Upper lobe of right lung (tissue), 1 donor: ENCODE measurements at regions not wholly inside any gene's neighbourhood (a gene's known extent, or its start where the extent isn't known, plus 50 kb on each side); places are given as distances from the start of the nearest gene placed in this dataset.

ENCODE experiments used
- ATAC-seq: fragments of 200-7000 bp; cut with Tn5 transposase; one replicate; pipeline ENCODE4 v1.9.1; 2020; ENCODE audit warnings: mild to moderate bottlenecking, moderate library complexity
- DNase-seq: peaks from one replicate; pipeline ENCODE4 v3.0.0-alpha.2; 2020
- H3K27ac ChIP-seq: fragments of 200-600 bp; one replicate; pipeline ENCODE4 v1.8.0; 2022
- H3K27me3 ChIP-seq: fragments of 200-600 bp; one replicate; pipeline ENCODE4 v1.8.0; 2022; ENCODE audit warnings: mild to moderate bottlenecking
- H3K36me3 ChIP-seq: fragments of 200-600 bp; one replicate; pipeline ENCODE4 v1.8.0; 2022
- H3K4me1 ChIP-seq: fragments of 200-600 bp; one replicate; pipeline ENCODE4 v1.8.0; 2022
- H3K4me3 ChIP-seq: fragments of 200-600 bp; one replicate; pipeline ENCODE4 v1.8.0; 2022; ENCODE audit warnings: mild to moderate bottlenecking
- H3K9me3 ChIP-seq: fragments of 200-600 bp; one replicate; pipeline ENCODE4 v1.8.0; 2022
- intact Hi-C: fragments of 100-400 bp; cut with DNase I; formaldehyde crosslinking; loops from one replicate; pipeline ENCODE4 v1.11.0; 2022
- TF ChIP-seq, protein P1 (sequence below): fragments of 200-600 bp; IDR thresholded peaks from one replicate; pipeline ENCODE4 v1.8.0; 2022; ENCODE audit warnings: antibody characterized with exemption
- donor health status: DM: no; HTN: yes; CAD: no; lungs with severe emphysema.

DNA sequence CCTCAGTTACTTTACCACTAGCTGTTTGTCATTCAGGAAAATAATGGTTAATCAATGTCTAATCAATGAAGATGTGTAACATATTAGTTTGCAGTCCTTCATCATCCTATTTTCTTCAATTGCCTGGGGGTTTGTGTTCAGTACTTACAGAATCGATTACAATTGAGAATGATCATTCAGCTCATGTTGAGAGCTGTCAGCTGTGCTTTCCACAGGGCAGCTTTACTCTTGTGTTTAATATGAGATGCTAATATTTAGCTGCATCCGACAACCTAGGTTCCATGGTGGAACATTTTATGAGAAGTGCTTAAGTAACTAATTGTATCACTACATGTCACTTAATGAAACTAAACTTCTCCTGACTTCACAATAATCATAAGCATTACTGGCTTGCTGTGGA is 191.9 kb downstream of the GRB14 start:
- ATAC-seq = no peak
- TF ChIP-seq, protein P1, sequence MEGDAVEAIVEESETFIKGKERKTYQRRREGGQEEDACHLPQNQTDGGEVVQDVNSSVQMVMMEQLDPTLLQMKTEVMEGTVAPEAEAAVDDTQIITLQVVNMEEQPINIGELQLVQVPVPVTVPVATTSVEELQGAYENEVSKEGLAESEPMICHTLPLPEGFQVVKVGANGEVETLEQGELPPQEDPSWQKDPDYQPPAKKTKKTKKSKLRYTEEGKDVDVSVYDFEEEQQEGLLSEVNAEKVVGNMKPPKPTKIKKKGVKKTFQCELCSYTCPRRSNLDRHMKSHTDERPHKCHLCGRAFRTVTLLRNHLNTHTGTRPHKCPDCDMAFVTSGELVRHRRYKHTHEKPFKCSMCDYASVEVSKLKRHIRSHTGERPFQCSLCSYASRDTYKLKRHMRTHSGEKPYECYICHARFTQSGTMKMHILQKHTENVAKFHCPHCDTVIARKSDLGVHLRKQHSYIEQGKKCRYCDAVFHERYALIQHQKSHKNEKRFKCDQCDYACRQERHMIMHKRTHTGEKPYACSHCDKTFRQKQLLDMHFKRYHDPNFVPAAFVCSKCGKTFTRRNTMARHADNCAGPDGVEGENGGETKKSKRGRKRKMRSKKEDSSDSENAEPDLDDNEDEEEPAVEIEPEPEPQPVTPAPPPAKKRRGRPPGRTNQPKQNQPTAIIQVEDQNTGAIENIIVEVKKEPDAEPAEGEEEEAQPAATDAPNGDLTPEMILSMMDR = no peak
- Histone ChIP-seq H3K36me3 (no peaks in the 10 kb centered on the region), H3K9me3 (no peaks in the 10 kb centered on the region), H3K27ac (no peak overlapping the region), H3K27me3 (no peaks in the 10 kb centered on the region), H3K4me1 (no peaks in the 10 kb centered on the region), H3K4me3 (no peak overlapping the region)
- intact Hi-C loops = no loop called here
- DNase-seq = no peak

DNA sequence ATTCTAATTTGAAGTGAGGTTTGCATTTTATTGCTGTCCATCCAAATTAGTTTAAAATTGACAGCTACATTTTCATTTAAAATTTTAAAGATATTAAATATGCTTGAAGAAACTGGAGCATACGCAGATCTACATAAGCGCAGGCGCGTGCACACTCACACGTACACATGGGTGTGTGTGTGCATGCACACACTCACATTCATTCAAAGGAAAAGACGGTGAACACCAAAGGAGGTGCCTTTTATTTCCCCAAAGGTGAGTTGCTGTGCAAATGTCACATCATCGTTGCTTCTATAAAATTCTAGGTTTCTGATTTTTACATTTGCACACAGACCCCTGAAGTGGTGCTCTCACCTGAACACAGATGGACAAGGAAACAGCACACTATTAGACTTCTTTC is 194.2 kb downstream of the GRB14 start:
- no peaks in the 10 kb centered on the region for H3K9me3 ChIP-seq
- no peak for DNase-seq
- no peaks in the 10 kb centered on the region for H3K4me1 ChIP-seq
- no peaks in the 10 kb centered on the region for H3K27me3 ChIP-seq
- H3K4me3 ChIP-seq = no peak overlapping the region
- TF ChIP-seq, protein P1 = no peak
- no peak overlapping the region for H3K27ac ChIP-seq
- no peak for ATAC-seq
- H3K36me3 ChIP-seq = no peaks in the 10 kb centered on the region
- intact Hi-C loops = no loop called here

DNA sequence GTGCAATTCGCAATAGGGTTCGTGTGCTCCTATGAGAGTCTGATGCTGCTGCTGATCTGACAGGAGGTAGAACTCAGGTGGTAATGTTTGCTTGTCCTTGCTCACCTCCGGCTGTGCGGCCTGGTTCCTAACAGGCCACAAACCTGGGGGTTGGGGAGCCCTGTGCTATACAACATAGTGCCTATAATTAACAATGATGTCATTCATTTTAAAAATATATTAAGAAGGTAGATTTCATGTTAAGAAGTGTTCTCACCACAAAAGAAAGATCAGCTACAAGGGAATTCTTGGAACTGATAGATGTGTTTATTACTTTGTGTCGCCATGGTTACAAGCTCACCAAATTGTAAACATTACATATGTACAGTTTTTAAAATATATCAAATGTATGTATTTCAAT is 200.5 kb downstream of the GRB14 start:
- no peaks in the 10 kb centered on the region for H3K36me3 ChIP-seq
- no peaks in the 10 kb centered on the region for H3K9me3 ChIP-seq
- no peak overlapping the region for H3K4me3 ChIP-seq
- peak; percentile 28 for DNase-seq
- H3K27ac ChIP-seq = no peak overlapping the region
- TF ChIP-seq, protein P1 = no peak
- H3K27me3 ChIP-seq = no peaks in the 10 kb centered on the region
- H3K4me1 ChIP-seq = no peaks in the 10 kb centered on the region
- intact Hi-C loops = no loop called here
- ATAC-seq = no peak

DNA sequence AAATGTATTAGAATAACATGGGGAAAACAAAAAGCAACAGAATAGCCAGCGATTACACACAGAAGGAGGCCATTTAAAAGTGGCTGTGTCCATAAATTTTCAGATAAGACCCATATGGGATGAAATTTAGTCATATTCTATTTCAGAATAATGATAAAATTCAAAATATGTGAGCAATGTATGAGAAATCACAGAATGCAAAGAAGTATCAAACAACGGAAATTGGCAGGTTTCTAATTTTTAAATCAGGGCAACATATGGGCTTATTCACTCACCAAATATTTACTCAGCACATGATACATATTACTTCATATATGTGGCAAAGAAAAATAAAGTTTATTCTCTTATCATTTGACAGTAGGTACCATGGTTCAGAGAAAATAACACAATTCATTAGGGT is 208.5 kb downstream of the GRB14 start:
- H3K9me3 ChIP-seq = no peaks in the 10 kb centered on the region
- H3K27ac ChIP-seq = no peak overlapping the region
- no peaks in the 10 kb centered on the region for H3K36me3 ChIP-seq
- ATAC-seq (no peak), DNase-seq (no peak)
- TF ChIP-seq, protein P1 = no peak
- H3K4me3 ChIP-seq = no peak overlapping the region
- no peaks in the 10 kb centered on the region for H3K4me1 ChIP-seq
- no peaks in the 10 kb centered on the region for H3K27me3 ChIP-seq
- intact Hi-C loops = no loop called here

DNA sequence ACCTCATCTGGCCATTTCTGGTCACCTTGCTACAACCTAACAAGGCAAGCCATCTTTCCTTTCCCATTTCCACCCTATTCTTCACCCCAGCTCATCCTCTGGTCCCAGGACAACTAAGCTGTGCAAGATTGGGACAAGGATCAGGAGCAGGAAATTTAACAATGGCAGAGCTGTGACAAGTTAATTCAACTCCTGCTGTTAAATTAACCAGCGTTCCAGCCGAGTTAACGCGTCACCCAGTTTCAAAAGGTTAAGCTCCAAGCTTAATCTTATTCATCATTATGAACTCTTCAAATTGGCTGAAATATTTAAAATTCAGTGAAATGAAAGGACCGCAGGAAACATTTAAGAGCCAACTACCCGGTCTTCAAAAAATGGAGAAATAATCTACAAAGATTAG is 231.9 kb downstream of the GRB14 start:
- Histone ChIP-seq H3K4me3 (no peak overlapping the region), H3K9me3 (no peaks in the 10 kb centered on the region), H3K27me3 (no peaks in the 10 kb centered on the region), H3K27ac (no peak overlapping the region), H3K4me1 (no peaks in the 10 kb centered on the region), H3K36me3 (no peaks in the 10 kb centered on the region)
- TF ChIP-seq, protein P1 = no peak
- intact Hi-C loops = no loop called here
- no peak for DNase-seq
- ATAC-seq = no peak

DNA sequence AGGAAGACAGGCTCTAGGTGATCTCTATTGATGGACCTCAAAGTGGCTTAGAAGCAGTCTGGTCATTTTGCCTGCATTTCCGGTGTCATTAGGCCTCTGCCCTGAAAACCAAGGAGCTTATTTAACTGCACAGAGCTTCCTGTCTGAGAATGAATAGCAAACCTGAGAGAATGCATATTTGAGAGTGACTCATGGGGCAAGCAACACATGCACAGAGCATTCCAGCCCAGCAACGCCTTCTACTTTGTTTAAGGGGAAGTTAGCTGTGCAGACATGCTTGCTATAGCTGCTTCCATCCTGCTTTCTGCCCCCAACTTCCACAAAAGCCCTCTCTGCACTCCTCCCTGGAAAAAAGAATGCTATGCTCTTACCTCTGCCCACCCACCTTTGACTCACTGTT is 232.8 kb downstream of the GRB14 start:
- H3K27ac ChIP-seq = no peak overlapping the region
- H3K36me3 ChIP-seq = no peaks in the 10 kb centered on the region
- H3K4me3 ChIP-seq = no peak overlapping the region
- H3K27me3 ChIP-seq = no peaks in the 10 kb centered on the region
- DNase-seq (no peak), ATAC-seq (peak; percentile 59)
- no peaks in the 10 kb centered on the region for H3K4me1 ChIP-seq
- intact Hi-C loops = no loop called here
- no peaks in the 10 kb centered on the region for H3K9me3 ChIP-seq
- TF ChIP-seq, protein P1 = no peak
